ENCODE measurements at regions not wholly inside any gene's neighbourhood (a gene's known extent, or its start where the extent isn't known, plus 50 kb on each side); places are given as distances from the start of the nearest gene placed in this dataset.

- TF ChIP-seq, protein P1, sequence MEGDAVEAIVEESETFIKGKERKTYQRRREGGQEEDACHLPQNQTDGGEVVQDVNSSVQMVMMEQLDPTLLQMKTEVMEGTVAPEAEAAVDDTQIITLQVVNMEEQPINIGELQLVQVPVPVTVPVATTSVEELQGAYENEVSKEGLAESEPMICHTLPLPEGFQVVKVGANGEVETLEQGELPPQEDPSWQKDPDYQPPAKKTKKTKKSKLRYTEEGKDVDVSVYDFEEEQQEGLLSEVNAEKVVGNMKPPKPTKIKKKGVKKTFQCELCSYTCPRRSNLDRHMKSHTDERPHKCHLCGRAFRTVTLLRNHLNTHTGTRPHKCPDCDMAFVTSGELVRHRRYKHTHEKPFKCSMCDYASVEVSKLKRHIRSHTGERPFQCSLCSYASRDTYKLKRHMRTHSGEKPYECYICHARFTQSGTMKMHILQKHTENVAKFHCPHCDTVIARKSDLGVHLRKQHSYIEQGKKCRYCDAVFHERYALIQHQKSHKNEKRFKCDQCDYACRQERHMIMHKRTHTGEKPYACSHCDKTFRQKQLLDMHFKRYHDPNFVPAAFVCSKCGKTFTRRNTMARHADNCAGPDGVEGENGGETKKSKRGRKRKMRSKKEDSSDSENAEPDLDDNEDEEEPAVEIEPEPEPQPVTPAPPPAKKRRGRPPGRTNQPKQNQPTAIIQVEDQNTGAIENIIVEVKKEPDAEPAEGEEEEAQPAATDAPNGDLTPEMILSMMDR (IDR thresholded peaks at IDR 0.05; ENCODE audit: borderline replicate concordance) = no peak
- Histone ChIP-seq H3K4me1 (no peaks in the 10 kb centered on the region), H3K36me3 (no peaks in the 10 kb centered on the region), H3K9me3 (replicated peaks) (no peaks in the 10 kb centered on the region), H3K4me3 (no peak overlapping the region), H3K27me3 (ENCODE audit: low read depth) (peaks cover 18% of the 10 kb centered on the region), H3K27ac (replicated peaks) (no peak overlapping the region)
- intact Hi-C loops (cut with micrococcal nuclease) = loop anchor here (5.0 kb wide), 1 partner anchor 1379 kb away; no protein-coding TSS in a partner anchor
- DNase-seq = no peak
Observed at GRCh38 chr16:75793641-75794040, 67.4 kb upstream of the CPHXL start.

- DNase-seq = no peak
- Histone ChIP-seq H3K27me3 (ENCODE audit: low read depth) (peaks cover 18% of the 10 kb centered on the region), H3K9me3 (replicated peaks) (no peaks in the 10 kb centered on the region), H3K36me3 (no peaks in the 10 kb centered on the region), H3K4me1 (no peaks in the 10 kb centered on the region), H3K27ac (replicated peaks) (no peak overlapping the region), H3K4me3 (no peak overlapping the region)
- intact Hi-C loops (cut with micrococcal nuclease) = loop anchor here (5.0 kb wide), 1 partner anchor 1378 kb away; no protein-coding TSS in a partner anchor
- TF ChIP-seq, protein P1 (IDR thresholded peaks at IDR 0.05; ENCODE audit: borderline replicate concordance) = no peak
Observed at GRCh38 chr16:75794426-75794825, 68.1 kb upstream of the CPHXL start.

GRCh38 chr16:75798714-75799113 lies 72.4 kb upstream of the CPHXL start:
- Histone ChIP-seq H3K4me1 (no peaks in the 10 kb centered on the region), H3K27ac (replicated peaks) (no peak overlapping the region), H3K27me3 (ENCODE audit: low read depth) (peaks cover 18% of the 10 kb centered on the region), H3K4me3 (no peak overlapping the region), H3K9me3 (replicated peaks) (no peaks in the 10 kb centered on the region), H3K36me3 (no peaks in the 10 kb centered on the region)
- DNase-seq = no peak
- TF ChIP-seq, protein P1 (IDR thresholded peaks at IDR 0.05; ENCODE audit: borderline replicate concordance) = no peak
- intact Hi-C loops (cut with micrococcal nuclease) = no loop called here

GRCh38 chr16:75801307-75801706 lies 75.0 kb upstream of the CPHXL start:
- no peak for DNase-seq
- intact Hi-C loops (cut with micrococcal nuclease) = no loop called here
- H3K27ac ChIP-seq (replicated peaks) = no peak overlapping the region

DNA sequence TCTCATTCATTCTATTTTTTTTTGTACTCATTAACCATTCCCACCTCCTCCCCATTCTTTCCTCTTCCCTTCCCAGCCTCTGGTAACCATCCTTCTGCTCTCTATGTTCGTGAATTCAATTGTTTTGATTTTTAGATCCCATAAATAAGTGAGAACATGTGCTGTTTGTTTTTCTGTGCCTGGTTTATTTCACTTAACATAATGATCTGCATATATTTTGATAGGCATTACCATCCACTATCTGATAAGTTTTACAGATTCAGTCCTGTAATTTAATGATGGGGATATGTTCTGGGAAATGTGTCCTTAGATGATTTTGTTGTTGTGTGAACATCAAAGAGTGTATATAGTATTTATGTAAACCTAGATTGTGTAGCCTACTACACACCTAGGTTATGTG lies 77.5 kb upstream of the CPHXL start:
- intact Hi-C loops (cut with micrococcal nuclease) = no loop called here
- Histone ChIP-seq H3K4me1 (no peaks in the 10 kb centered on the region), H3K4me3 (no peak overlapping the region), H3K9me3 (replicated peaks) (no peaks in the 10 kb centered on the region), H3K27ac (replicated peaks) (no peak overlapping the region), H3K27me3 (ENCODE audit: low read depth) (peaks cover 16% of the 10 kb centered on the region), H3K36me3 (no peaks in the 10 kb centered on the region)
- DNase-seq = no peak
- TF ChIP-seq, protein P1 (IDR thresholded peaks at IDR 0.05; ENCODE audit: borderline replicate concordance) = no peak

More at GRCh38 chr16:75801307-75801706, 75.0 kb upstream of the CPHXL start:
- Histone ChIP-seq H3K36me3 (no peaks in the 10 kb centered on the region), H3K27me3 (ENCODE audit: low read depth) (peaks cover 21% of the 10 kb centered on the region), H3K4me1 (no peaks in the 10 kb centered on the region), H3K4me3 (no peak overlapping the region), H3K9me3 (replicated peaks) (no peaks in the 10 kb centered on the region)
- TF ChIP-seq, protein P1 (IDR thresholded peaks at IDR 0.05; ENCODE audit: borderline replicate concordance) = no peak

All from left ventricle myocardium inferior (tissue), 1 donor.